ENCODE measurements at regions not wholly inside any gene's neighbourhood (a gene's known extent, or its start where the extent isn't known, plus 50 kb on each side); places are given as distances from the start of the nearest gene placed in this dataset.
"Not testable (repeated sequence)": the region's sequence is repeated elsewhere in the genome, so short reads cannot be mapped to it uniquely, and the experiment has no call there.

DNA sequence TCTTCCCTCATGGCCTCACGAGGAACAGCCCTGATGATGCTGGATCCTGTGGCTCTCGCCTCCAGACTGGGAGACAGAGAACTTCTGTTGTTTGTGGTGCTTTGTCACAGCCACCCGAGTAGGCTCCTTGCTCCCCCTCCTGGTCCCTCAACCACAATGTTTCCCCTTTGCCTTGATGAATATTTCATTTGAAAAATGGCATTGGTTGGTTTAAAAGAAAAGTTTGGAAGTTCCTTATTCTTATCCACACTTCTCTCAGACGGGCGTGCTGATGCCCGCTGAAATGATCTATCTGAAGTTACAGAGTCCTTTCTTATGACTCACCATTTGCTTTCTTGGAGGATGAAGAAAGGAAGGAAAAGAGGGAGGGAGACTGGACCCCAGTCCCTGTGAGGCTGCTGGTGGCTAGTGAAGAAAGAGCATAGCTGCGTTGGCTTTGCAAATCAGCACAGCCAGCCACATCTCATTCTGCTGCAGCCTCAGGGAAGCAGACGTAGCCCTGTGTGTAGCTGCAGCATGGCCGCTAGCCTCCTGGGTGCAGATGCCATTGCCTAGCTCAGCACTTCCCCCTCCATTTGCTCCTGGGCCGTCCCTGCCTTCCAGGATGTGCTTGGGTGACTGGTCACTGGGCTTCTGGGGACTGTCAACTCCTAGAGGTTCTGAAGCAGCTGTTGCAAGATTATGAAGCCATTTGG, 185.9 kb downstream of the ERCC6L2 start:
- no peak for DNase-seq

- no peak for DNase-seq
Observed at GRCh38 chr9:96058218-96058617, 182.7 kb downstream of the ERCC6L2 start.

DNA sequence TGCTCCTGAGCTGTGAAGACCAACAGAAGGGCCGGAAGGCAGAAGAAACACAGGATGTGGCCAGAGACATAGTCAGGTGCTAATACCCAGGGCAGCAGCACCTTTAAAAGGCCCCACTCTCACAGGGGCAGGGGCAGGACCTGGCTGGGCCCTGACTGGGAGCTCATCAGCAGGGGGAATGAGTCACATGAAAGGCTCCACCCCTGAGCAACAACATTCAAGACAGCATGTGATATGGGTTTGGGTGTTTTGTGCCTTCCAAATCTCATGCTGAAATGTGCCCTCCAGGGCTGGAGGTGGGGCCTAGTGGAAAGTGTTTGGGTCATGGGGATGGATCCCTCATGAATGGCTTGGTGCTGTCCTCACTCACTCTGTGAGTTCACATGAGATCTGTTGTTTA, 181.7 kb downstream of the ERCC6L2 start:
- no peak for DNase-seq

GRCh38 chr9:96056226-96056625, 180.7 kb downstream of the ERCC6L2 start:
- no peak for DNase-seq

GRCh38 chr9:96054248-96054647, 178.8 kb downstream of the ERCC6L2 start:
- not testable (repeated sequence) for DNase-seq

- DNase-seq, result no peak
Observed at GRCh38 chr9:96052686-96053085, 177.2 kb downstream of the ERCC6L2 start.

DNA sequence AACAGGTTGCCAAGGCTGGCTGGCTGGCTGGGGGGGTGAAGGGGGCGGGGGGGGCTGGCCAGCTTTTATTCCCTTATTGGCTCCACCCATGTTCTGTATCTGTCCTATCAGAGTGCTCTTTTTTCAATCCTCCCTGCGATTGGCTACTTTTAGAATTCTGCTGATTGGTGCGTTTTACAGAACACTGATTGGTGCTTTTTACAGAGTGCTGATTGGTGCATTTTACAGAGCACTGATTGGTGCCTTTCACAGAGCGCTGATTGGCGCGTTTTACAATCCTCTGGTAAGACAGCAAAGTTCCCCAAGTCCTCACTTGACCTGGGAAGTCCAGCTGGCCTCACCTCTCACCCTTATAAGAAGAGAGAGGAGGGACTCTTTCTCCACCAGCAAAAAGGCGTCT, 175.9 kb downstream of the ERCC6L2 start:
- DNase-seq, result no peak

DNA sequence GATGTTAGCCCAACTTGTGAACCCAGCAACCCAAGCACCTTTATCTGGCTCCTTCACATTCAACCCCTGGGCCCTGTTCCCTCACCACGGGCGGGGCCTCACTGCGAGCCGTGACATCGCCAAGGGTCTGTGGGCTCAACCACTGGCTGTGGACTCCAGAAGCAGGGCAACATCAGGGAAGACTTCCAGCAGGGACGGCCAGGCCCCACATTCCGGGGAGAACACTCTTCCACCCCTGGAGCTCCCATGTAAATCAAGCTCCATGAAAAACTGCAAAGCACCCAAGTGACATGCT, 175.3 kb downstream of the ERCC6L2 start:
- DNase-seq, result no peak

- no peak for DNase-seq
Observed at GRCh38 chr9:96050048-96050860, 174.8 kb downstream of the ERCC6L2 start.

- DNase-seq, result no peak
Observed at GRCh38 chr9:96048956-96049831, 173.7 kb downstream of the ERCC6L2 start.

- no peak for DNase-seq
Observed at GRCh38 chr9:96048104-96048955, 172.8 kb downstream of the ERCC6L2 start.

- DNase-seq, result no peak
Observed at GRCh38 chr9:96047741-96048103, 172.2 kb downstream of the ERCC6L2 start.

DNA sequence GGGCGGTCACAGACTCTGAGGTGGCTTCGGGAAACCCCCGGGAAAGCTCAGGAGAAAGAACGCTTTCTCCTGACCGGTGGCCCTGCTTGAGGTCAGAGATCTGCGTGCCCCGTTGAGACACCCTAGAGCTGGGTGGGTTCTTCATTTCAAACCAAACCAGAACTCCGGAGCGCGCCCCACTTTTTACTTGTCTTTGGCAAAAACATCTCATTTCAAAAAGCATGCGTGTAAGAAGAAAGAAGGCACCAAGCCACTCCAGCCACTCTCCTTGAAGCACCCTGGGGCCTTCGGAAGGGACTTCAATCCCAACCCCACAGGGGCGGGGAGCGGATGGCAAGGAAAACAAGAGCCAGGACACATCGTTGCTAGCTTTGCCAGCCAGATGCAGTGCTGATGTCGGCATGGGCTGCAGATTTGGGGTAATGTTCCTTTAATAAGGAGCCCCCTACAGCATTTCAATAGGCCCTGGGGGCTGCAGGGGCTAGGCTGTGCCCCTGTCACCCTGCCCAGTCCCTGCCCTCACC, 171.7 kb downstream of the ERCC6L2 start:
- DNase-seq, result no peak

- no peak for DNase-seq
Observed at GRCh38 chr9:96045811-96046210, 170.3 kb downstream of the ERCC6L2 start.

DNA sequence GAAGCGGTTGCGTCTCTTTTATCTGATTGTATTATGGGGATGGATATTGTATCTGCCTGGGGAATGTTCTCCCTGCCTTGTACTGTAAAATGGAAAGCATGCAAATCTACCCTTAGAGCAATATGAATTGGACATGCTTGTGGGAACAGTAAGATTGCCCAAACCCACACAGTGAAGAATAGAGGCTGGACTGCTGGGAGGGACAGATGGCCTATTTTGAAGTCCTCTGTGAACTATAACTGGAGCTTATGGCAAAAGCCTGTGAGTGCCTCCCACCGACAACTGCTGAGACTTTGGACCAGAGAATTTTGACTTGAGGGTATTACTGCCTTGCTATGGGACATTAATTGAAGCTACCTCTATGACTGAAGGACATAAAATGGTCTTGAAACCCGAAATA, 168.9 kb downstream of the ERCC6L2 start:
- DNase-seq, result no peak

DNA sequence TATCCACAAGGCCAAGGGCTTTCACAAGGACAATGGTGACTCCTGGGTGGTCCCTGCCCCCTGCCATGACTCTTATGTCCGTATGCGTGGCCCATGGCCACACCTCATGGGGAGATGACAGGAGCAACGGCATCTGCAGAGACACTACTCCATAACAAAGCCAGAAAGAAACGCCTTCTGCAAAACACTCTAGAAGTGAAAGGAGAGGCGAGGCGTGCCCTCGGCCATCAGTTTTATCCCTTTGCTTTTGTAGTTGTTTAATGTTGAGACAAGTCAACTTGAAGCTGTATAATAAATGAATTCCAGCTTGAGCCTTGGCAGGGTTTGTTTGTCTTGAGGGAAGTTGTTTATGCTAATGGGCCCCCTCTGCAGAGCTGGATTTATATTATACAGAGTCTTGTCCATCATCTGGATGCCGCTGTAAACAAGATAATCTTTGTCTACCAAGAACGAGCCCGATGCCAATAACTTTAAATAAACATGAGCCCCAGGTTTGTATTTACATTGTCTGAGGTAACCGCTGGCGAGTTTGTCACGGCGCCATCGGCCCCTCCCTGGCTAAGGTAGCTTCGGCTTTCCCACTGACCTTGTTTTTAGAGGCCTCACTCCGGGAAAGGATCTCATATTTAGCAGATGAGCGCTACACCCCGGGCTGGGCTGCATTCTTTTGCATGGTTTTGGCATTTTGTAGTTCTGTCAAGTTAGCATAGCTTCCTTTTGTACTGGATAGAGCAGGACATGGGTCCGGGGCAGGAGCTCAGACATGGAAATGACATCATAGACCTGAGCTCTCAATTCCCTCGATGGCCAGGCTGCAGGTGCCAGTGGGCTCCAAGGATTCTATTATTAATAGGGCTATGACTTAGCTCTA, 165.3 kb downstream of the ERCC6L2 start:
- DNase-seq, result no peak

GRCh38 chr9:96038914-96039313, 163.4 kb downstream of the ERCC6L2 start:
- DNase-seq, result no peak

GRCh38 chr9:96038271-96038670, 162.8 kb downstream of the ERCC6L2 start:
- DNase-seq, result no peak

- DNase-seq, result no peak
Observed at GRCh38 chr9:96034553-96035122, 159.1 kb downstream of the ERCC6L2 start.

DNA sequence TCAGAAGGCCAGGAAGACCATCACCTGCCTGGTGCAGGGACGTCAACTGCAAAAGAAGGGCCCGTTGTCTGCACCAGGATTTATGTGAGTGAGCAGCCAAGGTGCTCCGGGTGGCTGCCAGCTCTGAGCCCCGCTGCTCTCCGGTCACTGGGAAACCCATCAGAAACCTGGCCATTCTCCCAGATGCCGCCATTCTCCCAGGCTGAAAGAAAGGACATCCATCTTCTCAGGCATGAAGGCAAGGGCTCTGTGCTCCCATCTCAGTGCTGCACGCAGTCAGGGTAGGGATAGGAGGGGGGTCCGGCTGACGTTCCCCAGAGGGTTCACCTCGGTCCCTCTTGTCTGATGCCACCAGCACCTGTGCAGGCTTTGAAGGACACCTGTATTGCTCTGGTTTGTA, 158.4 kb downstream of the ERCC6L2 start:
- DNase-seq, result no peak

DNA sequence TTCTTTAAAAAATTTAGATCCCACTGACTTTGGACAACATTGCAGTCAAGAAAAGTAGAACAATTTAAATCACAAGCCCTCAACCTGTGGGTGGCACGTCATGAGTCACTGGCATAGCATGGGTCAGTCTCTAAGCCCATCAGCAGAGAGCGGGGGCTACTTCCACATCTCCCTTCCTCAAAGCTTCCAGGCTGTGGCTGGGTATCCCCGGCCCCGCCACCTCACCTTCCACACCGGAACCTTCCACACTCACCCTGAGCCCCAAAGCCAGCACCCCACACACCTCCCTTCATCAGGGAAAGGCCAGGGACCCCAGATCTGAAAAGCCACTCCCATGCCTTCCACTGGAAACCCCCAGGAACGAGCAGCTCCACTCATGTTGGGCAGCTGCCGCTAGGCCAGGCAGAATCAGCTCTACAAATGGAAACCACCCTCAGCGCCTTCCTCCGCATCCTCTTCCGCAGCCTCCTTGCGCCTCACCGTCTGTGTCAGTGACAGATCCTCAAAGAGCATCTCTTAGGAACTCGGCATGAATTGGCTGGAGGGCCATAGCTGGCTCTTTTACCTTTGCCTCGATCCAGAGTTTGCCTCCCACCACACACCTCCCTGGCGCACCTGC, 156.5 kb downstream of the ERCC6L2 start:
- DNase-seq, result no peak

Measured in activated CD4-positive, CD25-positive, alpha-beta regulatory T cell treated with anti-CD3 and anti-CD28 coated beads, Interleukin-2, amount 50 U/mL, for 72 hours (primary cell).